Chondrocyte (in vitro differentiated cells): ENCODE measurements at regions not wholly inside any gene's neighbourhood (a gene's known extent, or its start where the extent isn't known, plus 50 kb on each side); places are given as distances from the start of the nearest gene placed in this dataset.

Experiments used
- DNase-seq: peaks from one replicate; pipeline ENCODE4 v3.0.0; 2021; ENCODE audit warnings: mixed read lengths, low spot score
- H3K27ac Mint-ChIP-seq: one replicate; pipeline ENCODE4 v1.8.0; 2021; ENCODE audit warnings: mild to moderate bottlenecking, moderate library complexity, mixed read lengths; ENCODE audit not compliant: unreplicated experiment
- H3K27me3 Mint-ChIP-seq: 2 replicates; pipeline ENCODE4 v1.8.0; 2021; ENCODE audit warnings: low read depth, mixed read lengths
- H3K36me3 Mint-ChIP-seq: 2 replicates; pipeline ENCODE4 v1.8.0; 2021; ENCODE audit warnings: low read depth, mixed read lengths
- H3K4me1 Mint-ChIP-seq: 2 replicates; pipeline ENCODE4 v1.8.0; 2021; ENCODE audit warnings: low read depth, mild to moderate bottlenecking, mixed read lengths
- H3K4me3 Mint-ChIP-seq: one replicate; pipeline ENCODE4 v1.8.0; 2021; ENCODE audit warnings: mild to moderate bottlenecking, moderate library complexity, mixed read lengths; ENCODE audit not compliant: unreplicated experiment
- H3K9me3 Mint-ChIP-seq: 2 replicates; pipeline ENCODE4 v1.8.0; 2021; ENCODE audit warnings: low read depth, mixed read lengths
- CTCF ChIP-seq: fragments of 200-600 bp; sonication (generic); IDR thresholded peaks from 2 replicates; pipeline ENCODE4 v1.5.0; 2021; ENCODE audit warnings: antibody characterized with exemption, mild to moderate bottlenecking, moderate library complexity

- DNase-seq, result no peak
- Mint-ChIP-seq H3K27ac (no peak overlapping the region), H3K4me1 (no peaks in the 10 kb centered on the region)
Measured at GRCh38 chr1:239719642-239720258, 333.4 kb downstream of the CHRM3 start.

GRCh38 chr1:239722035-239722434, 335.7 kb downstream of the CHRM3 start:
- no peak for DNase-seq
- Mint-ChIP-seq H3K4me1 (no peaks in the 10 kb centered on the region), H3K27ac (no peak overlapping the region), H3K27me3 (peaks cover 9% of the 10 kb centered on the region), H3K9me3 (no peaks in the 10 kb centered on the region), H3K4me3 (no peak overlapping the region), H3K36me3 (no peaks in the 10 kb centered on the region)
- no peak for TF ChIP-seq CTCF

More at GRCh38 chr1:239719642-239720258, 333.4 kb downstream of the CHRM3 start:
- H3K4me3 Mint-ChIP-seq, result no peak overlapping the region
- H3K36me3 Mint-ChIP-seq, result no peaks in the 10 kb centered on the region
- no peak for TF ChIP-seq CTCF
- no peaks in the 10 kb centered on the region for H3K9me3 Mint-ChIP-seq
- peaks cover 9% of the 10 kb centered on the region for H3K27me3 Mint-ChIP-seq

GRCh38 chr1:239723776-239724367, 337.5 kb downstream of the CHRM3 start:
- Mint-ChIP-seq H3K27me3 (peaks cover 8% of the 10 kb centered on the region), H3K36me3 (no peaks in the 10 kb centered on the region), H3K4me3 (no peak overlapping the region), H3K4me1 (no peaks in the 10 kb centered on the region), H3K27ac (no peak overlapping the region), H3K9me3 (no peaks in the 10 kb centered on the region)
- TF ChIP-seq CTCF, result no peak
- no peak for DNase-seq

GRCh38 chr1:239725371-239725770, 339.0 kb downstream of the CHRM3 start:
- peaks cover 9% of the 10 kb centered on the region for H3K27me3 Mint-ChIP-seq
- no peaks in the 10 kb centered on the region for H3K4me1 Mint-ChIP-seq
- H3K36me3 Mint-ChIP-seq, result no peaks in the 10 kb centered on the region
- H3K9me3 Mint-ChIP-seq, result no peaks in the 10 kb centered on the region
- DNase-seq, result no peak
- H3K4me3 Mint-ChIP-seq, result no peak overlapping the region
- H3K27ac Mint-ChIP-seq, result no peak overlapping the region
- TF ChIP-seq CTCF, result no peak

GRCh38 chr1:239725933-239726332, 339.6 kb downstream of the CHRM3 start:
- peaks cover 9% of the 10 kb centered on the region for H3K27me3 Mint-ChIP-seq
- H3K4me3 Mint-ChIP-seq, result no peak overlapping the region
- no peaks in the 10 kb centered on the region for H3K9me3 Mint-ChIP-seq
- DNase-seq, result no peak
- no peak for TF ChIP-seq CTCF
- H3K4me1 Mint-ChIP-seq, result no peaks in the 10 kb centered on the region
- H3K27ac Mint-ChIP-seq, result no peak overlapping the region
- no peaks in the 10 kb centered on the region for H3K36me3 Mint-ChIP-seq
